Caki2 (cell line): ENCODE measurements at regions not wholly inside any gene's neighbourhood (a gene's known extent, or its start where the extent isn't known, plus 50 kb on each side); places are given as distances from the start of the nearest gene placed in this dataset.
A peak's percentile ranks its signal among the peaks of the same experiment; 100 is the strongest.

Experiments used
- DNase-seq: peaks from one replicate; pipeline ENCODE4 v3.0.0-alpha.2; 2015; ENCODE audit warnings: low read depth
- in situ Hi-C: cut with HindIII; loops from 2 replicates; pipeline ENCODE4 v1.10.0; 2016; ENCODE audit warnings: low sequenced_read_pairs, low pct_unique_long_range_greater_than_20kb, mixed read lengths

DNA sequence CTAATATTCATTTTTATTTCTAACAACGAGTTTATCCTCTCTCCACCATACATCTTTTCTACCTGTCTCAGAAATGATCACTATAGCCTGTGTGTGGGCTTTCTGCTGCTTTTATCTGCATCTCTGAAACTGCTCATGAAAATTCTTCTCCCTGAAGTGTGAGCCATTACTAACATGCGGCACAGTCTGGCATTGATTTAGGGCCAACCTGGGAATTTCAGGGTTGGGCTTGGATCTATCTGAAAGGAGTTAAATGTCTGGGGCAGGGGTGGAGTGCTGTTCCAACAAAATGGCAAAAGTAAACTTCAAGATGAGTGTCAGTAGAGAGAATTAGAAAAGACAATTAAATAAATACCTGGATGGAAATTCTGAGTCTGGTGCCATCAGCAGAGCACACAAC lies 198.2 kb upstream of the OSR1 start:
- in situ Hi-C loops = no loop called here

DNA sequence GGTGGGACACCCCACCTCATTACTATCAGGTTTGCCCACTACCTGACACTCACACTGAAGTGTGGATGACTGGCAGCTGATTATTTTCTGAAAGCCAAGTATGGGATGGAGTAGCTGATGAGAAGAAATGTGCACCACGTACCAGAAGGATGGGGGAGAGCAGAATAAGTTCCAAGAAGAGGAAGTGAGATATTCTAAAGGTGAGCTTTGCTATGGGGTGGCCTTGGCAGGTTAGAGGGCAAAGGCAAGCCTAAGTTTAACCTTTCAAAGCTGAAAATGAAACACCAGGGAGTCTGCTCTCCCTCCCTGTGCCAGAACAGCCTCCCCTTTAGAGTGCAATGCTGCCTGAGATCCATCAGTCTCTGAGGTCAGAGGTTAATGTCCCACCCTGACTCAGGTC lies 196.1 kb upstream of the OSR1 start:
- in situ Hi-C loops = no loop called here
- no peak for DNase-seq

More for the DNA sequence above, 198.2 kb upstream of the OSR1 start:
- no peak for DNase-seq

DNA sequence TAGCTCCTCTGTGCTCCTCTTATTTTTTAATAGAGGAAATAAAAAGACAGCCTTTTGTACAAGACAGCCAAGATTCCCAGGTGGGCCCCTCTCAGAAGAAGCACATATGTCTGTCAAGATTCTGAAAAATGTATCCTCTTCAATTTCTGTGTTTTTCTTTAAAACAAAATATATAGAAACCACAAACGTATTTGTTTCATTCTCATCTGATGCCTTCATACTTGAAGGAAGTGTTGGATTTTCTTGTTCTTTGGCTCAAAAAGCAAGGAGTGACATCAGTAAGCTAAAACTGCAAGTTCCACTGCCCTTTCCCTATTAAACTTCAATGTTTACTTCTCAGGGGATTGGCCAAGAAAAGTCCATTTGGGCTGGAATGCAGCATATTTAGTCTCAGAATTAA lies 193.8 kb upstream of the OSR1 start:
- no peak for DNase-seq

DNA sequence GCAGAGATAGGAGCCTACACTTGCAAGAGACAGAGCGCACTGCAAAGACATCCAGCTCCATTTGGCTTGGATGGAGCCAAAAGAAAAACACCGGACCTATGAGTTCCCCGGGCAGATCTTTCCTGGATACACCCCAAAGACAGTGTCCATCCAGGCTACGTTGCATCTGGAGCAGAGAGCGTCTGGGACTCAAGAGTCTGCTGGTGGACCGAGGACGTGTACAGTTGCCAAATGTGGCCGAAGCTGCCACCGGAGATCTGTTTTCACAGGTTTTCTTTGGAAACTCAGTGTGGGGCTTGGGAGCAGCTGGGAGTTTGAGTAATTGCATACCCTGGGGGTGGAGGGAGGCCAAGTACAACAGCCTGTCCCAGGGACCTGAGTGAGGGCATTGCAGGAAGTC lies 192.3 kb upstream of the OSR1 start:
- in situ Hi-C loops = no loop called here
- no peak for DNase-seq

More for the DNA sequence above, 193.8 kb upstream of the OSR1 start:
- in situ Hi-C loops = no loop called here

DNA sequence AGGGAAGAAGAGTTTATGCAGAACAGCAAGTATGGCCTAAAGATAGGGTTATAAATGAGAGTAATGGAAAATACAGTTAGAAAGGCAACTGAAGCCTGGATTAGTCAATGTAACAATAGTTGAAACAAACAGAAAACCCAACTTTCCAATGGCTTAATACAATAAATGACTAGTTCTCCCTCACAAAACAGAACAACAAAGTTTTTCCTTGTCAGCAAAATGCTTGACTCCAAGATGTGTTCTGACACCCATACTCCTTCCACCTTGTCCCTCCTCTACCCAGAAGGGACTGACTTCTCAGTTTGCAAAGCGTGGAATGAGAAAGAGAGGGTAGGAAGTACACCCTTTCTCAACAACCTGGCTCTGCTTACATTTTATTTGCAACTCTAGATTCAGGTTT lies 191.4 kb upstream of the OSR1 start:
- DNase-seq = no peak
- in situ Hi-C loops = no loop called here

DNA sequence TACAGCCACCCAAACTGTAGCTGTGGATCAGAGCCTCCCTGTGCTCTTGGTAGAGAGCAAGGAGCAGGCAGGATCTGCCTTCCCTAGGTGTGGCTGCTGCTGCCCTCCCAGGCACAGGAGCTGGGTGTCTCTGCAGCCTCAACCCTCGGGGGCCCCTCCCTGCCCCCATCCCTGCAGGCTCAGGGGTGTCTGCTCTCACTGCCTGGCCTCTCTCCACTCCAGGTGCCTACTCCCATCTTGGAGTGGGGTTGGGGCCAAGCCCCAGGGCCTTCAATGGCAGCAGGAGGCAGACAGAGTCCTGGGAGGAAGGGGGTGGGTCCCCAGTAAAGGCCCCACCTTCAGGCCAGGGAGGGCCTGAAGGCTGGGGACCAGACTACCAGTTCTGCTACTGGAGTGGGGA lies 189.7 kb upstream of the OSR1 start:
- in situ Hi-C loops = no loop called here
- DNase-seq = no peak

DNA sequence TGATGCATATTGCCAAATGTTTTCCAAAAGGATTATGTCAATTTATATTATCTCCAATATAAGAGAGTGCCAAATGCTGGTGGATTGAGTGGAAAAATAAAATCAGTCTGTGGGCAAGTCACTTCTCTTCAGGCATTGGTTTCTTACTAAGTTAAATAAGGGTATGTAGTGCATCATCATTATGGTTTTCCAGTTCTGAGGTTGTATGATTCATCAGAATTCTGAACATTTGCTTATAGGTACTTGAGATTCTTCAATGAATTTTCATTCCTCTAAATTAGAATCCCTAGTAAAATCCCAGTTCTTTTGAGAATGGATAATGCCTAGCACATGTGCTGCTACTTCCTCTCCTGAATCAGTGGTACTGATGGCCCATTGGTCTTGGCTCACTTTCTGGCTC lies 188.9 kb upstream of the OSR1 start:
- in situ Hi-C loops = no loop called here
- no peak for DNase-seq

DNA sequence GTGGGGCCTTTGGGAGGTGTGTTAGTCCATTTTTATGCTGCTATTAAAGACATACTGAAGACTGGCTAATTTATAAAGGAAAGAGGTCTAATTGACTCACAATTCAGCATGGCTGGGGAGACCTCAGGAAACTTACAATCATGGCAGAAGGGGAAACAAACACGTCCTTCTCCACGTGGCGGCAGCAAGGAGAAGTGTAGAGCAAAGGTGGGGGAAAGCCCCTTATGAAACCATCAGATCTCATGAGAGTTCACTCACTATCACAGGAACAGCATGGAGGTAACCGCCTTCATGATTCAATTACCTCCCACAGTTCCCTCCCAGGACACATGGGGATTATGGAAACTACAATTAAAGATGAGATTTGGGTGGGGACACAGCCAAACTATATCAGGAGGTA lies 187.1 kb upstream of the OSR1 start:
- in situ Hi-C loops = no loop called here
- DNase-seq = no peak

DNA sequence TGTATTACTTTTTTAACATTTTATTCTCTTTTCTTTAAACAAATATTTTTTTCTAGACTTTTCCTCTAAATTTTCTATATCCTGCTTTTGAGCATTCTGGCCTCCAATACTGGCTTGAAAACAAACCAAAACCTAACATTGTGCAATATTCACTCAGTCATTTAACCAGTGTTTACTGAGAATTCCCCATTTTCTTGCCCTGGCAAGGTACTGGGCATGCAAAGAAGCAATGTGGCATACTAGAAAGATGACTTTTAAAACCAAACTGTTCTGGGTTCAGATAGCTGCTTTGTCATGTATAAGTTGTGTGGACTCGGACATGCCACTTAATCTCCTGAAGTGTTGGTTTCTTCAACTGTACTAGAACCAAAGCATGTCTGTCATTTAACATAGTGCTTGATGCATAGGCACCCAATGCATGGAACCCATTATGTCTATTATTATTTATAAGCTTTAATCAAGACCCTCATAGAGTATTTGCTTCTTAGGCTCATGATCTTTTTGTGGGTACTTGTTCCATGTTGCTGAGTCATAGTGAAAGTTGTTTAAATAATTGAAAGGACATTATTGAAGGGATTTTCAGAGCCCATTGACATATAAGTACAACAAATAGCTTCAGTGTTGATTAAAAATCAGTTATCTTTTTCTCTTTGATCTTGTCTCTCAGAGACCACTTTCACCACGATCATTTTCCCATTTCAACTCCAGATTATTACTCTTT lies 185.4 kb upstream of the OSR1 start:
- in situ Hi-C loops = no loop called here
- no peak for DNase-seq

DNA sequence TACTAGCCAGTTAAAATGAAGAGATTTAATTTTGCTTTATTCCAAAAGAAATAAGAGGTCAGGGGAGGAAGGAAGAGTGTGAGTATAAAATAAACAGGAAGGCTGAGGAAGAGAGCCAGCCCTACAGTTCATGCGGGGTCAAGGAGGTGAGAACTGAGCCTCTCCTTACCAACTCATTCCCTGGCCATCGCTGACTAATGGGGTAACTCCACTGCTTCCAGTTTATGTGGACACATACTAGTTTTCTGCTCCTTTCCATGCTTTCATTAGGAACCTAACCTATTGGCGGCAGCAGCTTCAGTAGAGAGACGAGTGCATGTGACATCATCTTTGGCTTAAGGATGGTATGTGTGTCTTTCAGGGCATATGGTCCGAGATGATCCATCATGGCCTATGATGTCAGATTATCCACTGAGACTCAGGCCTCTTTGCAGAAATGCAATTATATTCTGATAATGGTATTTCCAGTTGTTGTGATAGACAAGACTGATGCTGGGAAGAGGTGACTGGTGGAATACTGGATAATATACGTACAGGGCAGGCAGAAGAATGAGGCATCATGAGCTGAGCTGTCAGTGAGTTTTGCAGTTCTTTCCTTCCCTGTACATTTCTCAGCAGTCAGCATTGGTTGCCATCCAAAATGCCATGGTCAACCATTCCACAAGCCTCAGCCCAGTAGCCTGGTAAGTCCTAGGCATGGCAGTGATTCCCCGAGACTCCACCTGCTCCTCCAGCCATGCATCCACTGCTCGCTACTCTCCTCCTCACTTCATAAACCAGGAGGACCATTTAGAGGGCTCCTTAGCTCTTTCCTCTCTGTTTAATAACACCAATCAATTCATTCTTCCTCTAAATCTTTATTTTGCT lies 184.6 kb upstream of the OSR1 start:
- in situ Hi-C loops = no loop called here

DNA sequence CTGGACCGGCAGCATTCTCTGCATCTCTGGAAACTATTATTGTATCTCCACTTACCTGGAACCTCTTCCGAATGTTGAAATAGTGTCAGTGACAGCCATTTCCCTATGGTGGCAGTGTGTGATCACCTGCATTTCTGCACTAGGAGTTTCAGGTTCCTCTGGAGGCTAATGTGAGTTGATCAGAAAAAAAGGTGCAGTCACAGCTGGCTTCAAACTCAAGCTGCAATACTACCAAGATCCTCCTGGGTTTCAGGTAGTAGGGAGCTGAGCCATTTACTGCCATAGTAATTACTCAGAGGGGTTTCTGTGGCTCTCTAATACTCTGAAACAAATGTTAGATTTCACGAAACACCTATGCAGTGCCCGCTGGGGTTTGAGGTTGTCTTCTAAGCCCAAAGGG lies 183.5 kb upstream of the OSR1 start:
- DNase-seq = no peak
- in situ Hi-C loops = no loop called here

More for the DNA sequence above, 184.6 kb upstream of the OSR1 start:
- no peak for DNase-seq

DNA sequence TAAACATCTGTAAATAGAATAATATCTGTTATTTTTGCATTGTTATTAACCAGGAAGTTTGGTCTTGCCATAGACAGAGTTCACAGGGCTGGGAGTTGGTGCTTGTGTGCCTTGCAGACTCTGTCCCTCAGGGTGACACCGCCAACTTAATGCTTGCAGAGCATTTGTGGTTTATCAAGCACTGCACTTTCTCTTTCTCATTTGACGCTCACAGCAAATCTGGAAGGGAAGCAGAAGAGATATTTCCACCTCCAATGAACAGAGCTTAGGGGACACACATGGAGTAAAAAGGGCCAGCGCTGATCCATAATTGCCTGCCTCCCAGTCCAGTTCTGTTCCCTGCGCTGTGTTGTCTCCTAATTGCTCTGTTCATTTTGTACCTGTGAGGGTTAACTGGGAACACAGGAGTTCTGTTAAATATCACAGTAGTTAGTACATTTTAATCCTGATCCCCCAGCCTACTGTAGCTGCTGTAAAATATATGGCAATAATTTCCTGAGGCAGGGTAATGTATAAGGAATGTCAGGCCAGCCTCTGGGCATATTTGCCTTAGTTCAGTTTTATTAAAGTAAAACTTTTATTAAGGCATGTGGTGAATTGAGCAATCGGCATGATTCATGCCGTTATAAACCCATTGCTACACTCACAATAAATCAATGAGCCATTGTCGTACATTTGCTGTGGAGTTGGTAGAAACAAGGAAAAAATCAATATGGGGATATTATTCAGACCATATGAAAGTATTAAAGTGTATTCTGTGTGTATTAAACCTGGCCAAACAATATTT lies 182.5 kb upstream of the OSR1 start:
- peak; percentile 38 for DNase-seq
- in situ Hi-C loops = no loop called here

DNA sequence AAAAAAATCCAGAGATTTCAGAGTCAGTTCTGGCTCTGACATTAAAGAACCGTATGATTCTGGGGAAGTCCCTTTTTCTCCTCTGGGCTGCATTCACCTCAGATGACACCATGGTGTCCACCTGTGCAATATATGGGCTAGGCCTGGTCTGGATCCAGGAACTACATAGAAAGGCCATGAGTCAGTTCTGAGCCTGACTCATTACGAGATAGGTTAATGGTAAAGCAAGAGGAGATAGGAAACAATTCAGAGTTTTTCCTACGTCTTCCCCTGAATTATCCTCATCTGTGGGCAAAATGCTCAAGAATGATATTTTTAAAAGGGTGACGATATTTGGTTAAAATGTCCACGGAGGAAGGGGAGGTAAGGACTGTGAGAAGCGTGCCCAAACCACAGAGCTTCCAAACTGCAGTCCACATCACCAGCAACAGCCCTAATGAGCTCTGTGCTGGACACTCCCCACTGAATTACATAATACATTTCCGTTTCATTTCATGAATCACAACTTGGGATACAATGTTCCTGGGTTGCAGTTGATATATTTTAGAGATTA lies 180.1 kb upstream of the OSR1 start:
- in situ Hi-C loops = no loop called here
- DNase-seq = peak; percentile 96

DNA sequence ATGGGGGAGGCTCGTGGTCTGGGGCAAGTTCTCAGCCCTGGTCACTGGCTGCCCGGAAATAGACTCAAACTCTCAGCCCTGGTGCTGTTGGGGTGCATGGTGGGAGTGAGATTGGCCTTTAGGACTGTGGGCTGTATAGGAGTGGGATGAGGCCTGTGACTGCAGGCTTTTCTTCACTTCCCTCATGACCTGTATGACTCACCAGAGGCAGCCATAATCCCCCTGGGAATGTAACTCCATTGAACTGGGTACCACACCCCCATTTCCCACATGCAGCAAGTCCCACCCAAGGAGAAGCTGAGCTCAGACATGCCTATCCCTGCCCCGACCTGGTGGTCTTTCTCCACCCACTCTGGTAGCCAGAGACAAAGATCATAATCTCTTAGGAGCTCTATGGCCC lies 177.7 kb upstream of the OSR1 start:
- in situ Hi-C loops = no loop called here
- peak; percentile 16 for DNase-seq

DNA sequence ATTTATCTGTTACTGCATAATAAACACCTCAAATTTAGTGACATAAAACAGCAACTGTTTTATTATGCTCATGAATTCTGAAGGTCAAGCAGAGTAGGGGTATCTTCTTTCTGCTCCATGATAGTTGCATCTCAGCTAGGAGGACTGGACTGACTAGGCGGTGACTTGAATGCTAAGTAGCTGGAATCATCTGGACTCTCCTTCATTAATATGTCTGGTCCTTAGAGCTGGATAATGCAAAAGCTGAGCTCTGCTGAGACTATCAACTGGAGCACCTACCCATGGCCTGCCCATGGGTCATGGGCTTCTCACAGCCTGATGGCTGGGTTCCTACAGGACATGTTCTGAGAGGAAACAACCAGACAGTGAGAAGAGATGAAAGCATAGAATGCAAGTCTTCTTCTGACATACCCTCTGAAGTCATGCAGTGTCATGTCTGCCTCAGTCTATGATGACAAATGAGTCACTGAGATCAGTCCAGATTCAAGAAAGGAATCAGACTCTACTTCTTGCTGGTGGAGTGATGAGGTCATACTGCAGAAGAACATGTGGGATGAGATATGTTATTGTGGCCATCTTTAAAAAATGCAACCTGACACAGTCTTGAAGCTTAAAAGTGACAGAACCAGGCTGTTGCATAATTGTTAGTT lies 174.2 kb upstream of the OSR1 start:
- in situ Hi-C loops = no loop called here
- DNase-seq = no peak

DNA sequence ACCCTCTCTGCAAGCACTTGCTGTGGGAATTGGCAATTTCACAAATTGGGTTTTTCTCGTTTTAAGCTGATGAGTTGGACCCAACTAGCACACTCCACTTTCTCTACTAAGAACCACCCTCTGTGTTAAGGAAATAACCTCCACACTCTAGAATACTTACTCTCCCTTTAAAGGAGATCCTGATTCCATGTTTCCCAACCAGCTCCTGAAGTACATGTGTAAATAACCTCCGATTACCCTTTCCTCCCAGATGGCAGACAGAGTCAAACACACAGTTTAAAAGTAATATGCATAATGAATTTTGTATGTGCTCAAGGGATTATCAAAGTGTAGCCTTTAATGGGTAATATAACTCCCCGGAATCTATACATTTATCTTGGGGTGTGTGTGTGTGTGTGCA lies 171.3 kb upstream of the OSR1 start:
- DNase-seq = no peak
- in situ Hi-C loops = no loop called here

DNA sequence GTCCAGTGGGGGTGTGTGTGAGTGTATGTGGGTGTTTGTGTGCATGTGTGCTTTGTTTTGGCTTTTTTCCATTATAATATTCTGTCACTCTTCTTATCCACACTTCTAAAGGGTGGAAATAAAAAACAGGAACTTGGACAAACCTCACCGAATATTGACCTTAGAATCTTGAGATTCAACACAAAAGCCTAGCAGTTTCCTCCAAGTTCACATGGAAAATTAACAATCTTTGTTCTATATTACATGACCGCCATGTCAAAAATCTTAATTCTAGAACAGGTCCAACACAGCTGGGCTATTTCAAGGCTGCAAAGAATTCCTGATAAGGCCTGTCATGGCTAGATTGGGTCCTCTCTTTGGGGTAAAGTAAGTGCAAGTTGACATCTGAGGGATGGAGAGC lies 169.3 kb upstream of the OSR1 start:
- DNase-seq = no peak
- in situ Hi-C loops = no loop called here

DNA sequence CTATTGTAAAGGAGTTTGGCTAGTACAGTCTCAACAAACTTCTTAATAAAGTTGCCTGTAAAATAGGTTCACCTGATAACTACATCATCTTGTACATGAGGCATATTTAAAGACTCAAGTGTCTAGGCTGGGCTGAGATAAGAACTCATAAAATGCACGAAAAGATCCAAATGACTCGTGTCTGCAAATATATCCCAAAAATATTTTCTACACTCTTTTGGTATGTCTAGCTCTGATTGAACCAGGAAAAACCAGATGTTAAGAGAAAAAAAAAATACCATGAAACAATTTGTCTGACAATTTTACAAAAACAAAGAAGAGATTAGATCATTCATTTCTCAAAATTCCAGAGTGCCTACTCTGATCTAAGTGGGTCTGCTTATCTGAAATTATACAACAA lies 166.9 kb upstream of the OSR1 start:
- in situ Hi-C loops = no loop called here
- DNase-seq = no peak
